GM18873 (cell line): ENCODE measurements at regions not wholly inside any gene's neighbourhood (a gene's known extent, or its start where the extent isn't known, plus 50 kb on each side); places are given as distances from the start of the nearest gene placed in this dataset.
A peak's percentile ranks its signal among the peaks of the same experiment; 100 is the strongest.

Experiments
- ATAC-seq: cut with Tn5 transposase; IDR thresholded peaks from one replicate; pipeline ENCODE4 v1.9.1; 2021; ENCODE audit warnings: mild to moderate bottlenecking, moderate library complexity, moderate number of reproducible peaks; ENCODE audit not compliant: unreplicated experiment, low FRiP score

DNA sequence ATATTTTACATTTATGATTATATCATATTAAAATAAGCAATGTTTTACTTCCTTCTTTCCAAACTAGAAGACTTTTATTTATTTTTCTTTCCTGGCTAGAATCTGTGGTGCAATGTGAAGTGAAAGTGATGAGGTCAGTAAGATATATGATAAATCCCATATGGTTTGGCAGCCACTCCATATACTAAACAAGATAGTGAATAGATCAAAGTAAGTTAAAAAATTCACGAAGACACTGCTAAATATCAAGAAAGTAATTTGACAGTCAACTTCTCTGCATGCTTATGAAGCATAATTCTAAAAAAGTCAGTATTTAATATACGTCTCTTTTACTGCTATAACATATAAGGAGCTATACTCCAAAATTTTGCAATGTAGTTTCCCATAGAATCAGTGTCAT lies 972.8 kb downstream of the DTWD2 start:
- ATAC-seq: no peak

DNA sequence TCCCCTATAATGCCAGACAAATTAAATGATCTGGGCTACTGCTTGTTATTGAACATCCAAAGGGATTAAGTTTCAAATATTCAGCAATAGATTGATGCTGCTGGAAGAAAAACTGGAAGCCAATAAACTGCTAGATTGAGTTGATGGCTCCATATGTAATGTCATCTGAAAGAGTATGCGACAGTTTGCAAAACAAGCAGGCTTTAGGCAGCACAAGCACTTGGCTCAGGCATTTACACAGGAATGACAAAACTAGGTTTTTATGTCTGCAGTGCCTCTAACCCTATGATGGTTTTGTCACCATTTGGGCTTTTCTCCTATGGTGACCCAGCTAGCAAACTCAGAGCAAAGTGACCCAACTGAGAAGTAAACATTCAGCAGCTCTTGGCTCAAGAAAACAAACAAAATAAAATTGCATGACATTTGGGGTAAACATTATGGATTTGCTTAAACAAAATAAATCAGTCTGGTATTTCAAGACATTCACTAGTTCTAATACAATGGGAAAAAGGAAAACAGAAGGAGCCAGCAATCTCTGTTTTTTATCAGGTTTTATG lies 978.5 kb downstream of the DTWD2 start:
- ATAC-seq: no peak

DNA sequence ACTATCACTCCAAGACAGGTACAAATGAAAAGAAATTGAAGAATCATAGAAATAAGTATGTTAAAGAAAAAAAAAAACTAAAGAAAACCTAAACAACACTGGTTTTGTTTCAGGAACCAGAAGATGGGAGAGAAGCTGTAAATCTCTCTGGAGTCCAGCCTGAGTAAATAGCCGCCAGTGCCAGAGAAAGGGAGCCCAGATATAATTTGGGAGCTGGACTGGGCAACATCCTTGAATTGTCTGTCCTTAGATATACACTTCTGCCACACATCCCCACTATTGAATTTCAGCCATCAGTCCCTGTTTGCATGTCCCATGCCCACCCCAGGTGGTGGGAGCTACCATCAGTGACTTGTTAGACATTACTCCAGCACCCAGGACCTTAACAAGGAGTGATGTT lies 979.6 kb downstream of the DTWD2 start:
- ATAC-seq: no peak

GRCh38 chr5:118007262-118007661 lies 981.1 kb downstream of the DTWD2 start:
- ATAC-seq: no peak

DNA sequence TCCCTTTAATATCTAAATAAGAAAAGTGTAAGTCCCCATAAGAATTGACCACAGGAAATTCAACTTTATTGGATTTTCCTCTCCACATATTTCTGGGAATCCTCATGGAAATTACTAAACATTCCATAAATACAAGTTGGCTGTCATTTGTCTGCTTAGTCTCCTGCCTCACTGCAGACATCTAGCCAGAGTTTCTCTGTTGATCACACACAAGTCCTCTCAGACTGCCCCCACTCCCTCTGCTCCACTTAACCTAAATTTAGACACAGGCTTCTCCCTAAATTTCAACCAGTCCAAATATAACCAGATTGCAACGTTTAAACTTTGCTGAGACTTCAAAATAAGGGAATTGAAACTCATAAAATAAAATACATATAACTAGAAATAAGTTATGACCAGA lies 982.1 kb downstream of the DTWD2 start:
- no peak for ATAC-seq

DNA sequence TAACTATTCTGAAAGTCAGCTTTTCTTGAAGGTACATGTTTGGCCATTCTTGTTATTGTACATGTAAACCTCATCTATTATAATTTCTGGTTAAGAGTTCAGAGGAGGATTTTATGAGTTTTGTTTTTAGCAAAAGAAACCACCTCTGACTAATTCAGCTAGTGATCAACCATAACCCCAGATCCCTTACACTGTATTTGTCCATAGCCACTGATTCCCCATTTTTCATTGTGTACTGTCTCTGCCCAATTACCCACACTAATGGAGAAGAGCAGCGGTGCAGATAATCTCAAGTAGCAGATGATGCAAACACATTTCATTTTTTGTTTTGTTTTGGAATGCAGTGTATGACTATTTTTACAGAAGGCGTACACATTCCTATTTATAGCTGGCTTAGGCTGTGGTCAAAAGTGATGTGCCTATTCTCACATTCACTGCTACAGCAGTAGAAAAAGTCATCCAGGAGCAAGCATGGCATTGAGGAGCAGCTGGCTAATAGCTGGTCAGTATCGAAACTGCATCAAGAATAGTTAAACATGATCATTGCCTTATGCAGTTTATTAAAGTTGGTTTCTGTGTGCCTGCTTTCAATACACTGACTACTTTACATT lies 988.3 kb downstream of the DTWD2 start:
- ATAC-seq: peak; percentile 69

- no peak for ATAC-seq
Measured at GRCh38 chr5:117982691-117983090, 1005.7 kb downstream of the DTWD2 start.

GRCh38 chr5:117973785-117974184 lies 1014.6 kb downstream of the DTWD2 start:
- no peak for ATAC-seq

GRCh38 chr5:117955831-117956230 lies 1032.5 kb downstream of the DTWD2 start:
- no peak for ATAC-seq

DNA sequence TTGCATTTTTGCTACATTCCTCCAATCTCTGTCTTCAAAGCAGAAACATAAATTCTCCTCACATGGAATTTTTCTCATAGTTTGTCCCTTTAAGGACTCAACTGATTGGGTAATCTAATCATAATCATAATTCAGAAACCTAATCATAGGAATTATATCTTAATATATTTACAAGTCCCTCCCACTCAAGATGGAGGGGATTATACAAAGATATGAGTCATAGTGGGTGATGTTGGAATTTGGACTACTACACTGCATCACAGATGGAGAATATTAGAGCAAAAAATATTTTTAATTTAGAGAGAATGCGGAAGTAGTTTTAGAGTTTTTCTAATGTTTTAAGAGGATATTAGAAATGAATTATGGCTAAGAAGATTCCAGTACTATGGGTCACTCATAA lies 1034.0 kb downstream of the DTWD2 start:
- no peak for ATAC-seq

GRCh38 chr5:117953272-117953671 lies 1035.1 kb downstream of the DTWD2 start:
- ATAC-seq: no peak

GRCh38 chr5:117947836-117948235 lies 1040.5 kb downstream of the DTWD2 start:
- no peak for ATAC-seq

DNA sequence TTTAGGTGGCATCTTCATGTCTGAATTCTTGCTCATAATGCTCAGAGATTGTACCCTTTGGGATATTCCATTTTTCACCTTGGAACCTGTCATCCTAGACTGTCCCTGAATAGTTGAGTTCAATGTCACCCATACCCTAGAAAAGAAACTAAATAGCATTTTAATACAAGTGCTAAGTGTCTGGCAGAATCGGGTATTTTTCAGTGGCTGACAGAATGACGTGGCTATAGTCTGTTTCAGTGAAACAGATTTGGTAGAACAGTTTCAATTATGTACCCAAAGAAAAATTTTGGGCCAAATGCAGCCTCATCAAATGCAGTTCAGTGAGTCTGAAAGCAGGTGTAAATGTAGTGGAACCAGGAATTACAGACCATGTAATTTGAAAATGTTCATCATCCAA lies 1041.2 kb downstream of the DTWD2 start:
- ATAC-seq: no peak

DNA sequence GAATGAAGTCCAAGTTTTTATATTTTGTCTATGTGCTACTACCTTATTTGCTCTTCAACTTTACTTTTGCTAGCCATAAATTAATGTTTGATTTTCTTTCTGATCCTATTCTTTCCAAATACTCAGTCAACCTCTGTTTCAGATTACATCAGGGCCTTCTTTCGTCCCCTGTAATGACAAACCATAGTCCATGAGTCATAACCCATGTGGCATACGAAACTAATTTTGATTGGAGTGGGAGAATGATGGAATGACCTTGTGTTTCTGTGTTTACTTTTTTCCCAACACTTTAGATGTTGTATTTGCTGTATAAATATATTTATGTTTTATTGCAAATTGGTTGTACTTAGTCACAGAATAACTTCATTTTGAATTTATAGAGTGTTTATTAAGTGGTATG lies 1043.1 kb downstream of the DTWD2 start:
- no peak for ATAC-seq

- ATAC-seq: no peak
Measured at GRCh38 chr5:117943541-117943940, 1044.8 kb downstream of the DTWD2 start.

- no peak for ATAC-seq
Measured at GRCh38 chr5:117942861-117943519, 1045.4 kb downstream of the DTWD2 start.

DNA sequence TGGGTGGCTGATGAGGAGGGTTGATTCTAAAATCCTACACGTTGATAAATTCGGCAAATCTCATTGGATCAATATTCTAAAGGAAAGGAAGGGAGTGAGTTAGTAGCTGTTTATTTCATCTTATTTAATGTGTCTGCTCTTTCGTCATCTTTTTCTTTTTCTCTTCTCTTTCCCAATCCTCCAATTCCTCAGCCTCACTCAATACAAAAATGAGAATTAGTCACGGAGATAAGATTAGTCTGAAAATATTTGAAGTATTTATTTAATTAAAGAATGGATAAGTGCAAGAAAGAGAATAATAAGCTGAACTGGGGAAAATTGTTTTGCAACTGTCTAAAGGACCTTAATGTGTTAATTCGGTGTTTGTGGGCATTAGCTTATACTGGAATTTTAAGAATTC lies 1095.1 kb downstream of the DTWD2 start:
- ATAC-seq: no peak

DNA sequence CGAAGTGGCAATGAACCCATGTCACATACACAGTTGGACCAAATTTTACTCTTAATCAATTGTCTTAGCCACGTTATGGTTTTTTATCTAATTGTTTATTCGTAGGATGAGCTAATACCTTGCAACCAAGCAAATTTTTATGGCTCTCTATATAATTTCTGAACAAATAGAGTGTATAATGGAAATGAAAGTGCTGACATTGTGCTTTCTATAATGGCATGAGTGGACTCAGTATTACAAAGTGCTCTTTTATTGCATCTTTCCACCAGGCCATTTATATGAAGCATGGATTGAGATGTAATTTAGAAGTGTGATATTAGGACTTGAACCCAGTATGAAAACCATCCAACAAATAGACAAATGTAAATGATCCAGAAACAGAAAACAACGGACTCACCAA lies 1096.0 kb downstream of the DTWD2 start:
- no peak for ATAC-seq

DNA sequence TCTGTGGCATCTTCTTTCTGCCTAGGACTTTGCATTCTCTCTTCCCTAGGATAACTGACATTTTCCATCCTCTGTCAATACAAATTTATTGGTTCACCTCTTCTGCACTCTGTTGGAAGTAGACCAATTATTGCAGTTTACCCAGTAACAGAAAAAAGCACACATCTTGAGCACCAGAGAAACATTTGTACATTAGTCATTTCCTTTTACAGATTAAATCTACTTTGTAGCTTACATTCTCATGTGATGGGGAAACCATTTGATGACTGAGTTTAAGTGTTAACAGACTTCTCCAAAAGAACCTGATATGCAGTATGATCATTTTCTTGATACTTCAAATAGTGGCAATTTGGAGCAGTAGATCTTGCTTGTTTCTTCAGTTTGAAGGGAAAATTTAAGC lies 1098.8 kb downstream of the DTWD2 start:
- no peak for ATAC-seq

DNA sequence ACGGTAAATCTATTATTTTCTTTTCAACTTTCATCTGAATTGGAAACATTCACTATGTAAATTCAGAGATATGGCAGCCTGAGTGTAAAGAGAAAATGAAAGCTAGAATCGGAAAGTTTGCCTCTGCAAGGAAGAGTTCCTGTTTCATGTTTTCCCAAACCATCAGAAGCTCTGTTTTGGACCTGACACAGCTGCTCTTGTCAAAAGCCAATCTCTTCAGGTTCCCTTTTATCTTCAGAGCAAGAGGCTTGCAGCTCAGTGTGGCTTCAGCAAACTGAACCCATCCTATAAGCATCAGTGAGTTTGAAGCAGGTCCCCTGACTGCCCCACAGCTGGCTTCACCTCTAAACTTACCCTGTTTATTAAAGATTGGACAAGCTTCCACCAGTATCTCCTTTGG lies 1099.7 kb downstream of the DTWD2 start:
- peak; percentile 83 for ATAC-seq

DNA sequence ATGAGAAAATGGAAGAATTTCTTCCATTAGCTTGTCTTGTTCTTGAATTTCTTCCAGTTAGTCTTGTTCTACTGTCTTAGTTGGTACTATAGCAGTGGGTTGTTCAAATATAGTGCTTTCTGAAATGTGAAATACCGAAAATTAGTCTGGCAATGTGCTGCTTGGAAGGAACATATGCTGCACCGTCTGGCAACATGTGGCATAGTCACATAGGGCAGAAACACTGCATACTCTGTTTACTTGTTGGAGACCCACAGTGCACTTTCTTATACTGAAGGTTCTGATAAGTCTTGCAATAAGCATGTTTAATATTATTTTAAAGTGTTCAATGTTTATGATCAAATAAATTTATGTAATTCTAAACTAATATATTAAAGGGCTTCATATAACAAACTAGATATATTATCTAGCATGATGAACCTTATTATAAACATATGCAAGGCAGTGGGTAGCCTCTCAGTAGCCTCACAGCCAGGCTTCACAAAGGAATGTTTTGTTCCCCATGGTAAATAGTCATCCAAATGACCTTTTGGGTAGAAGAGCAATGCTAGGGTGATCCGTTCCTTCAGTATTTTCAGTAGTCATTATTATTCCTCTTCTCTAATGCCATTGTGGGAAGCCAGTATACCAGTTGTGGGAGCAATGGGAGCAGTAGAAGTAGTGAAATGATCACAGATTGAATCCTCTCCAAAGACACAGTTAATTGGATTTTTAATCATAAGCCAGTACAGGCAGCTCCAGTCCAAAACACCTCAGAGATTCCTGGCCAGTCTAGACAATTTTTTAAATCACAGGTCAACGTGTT lies 1106.7 kb downstream of the DTWD2 start:
- no peak for ATAC-seq
